GM18867 (cell line): ENCODE measurements at regions not wholly inside any gene's neighbourhood (a gene's known extent, or its start where the extent isn't known, plus 50 kb on each side); places are given as distances from the start of the nearest gene placed in this dataset.
A peak's percentile ranks its signal among the peaks of the same experiment; 100 is the strongest.
"Not testable (repeated sequence)": the region's sequence is repeated elsewhere in the genome, so short reads cannot be mapped to it uniquely, and the experiment has no call there.

ENCODE experiments used
- ATAC-seq: cut with Tn5 transposase; IDR thresholded peaks from one replicate; pipeline ENCODE4 v1.9.1; 2021; ENCODE audit warnings: mild to moderate bottlenecking, moderate library complexity; ENCODE audit not compliant: unreplicated experiment

DNA sequence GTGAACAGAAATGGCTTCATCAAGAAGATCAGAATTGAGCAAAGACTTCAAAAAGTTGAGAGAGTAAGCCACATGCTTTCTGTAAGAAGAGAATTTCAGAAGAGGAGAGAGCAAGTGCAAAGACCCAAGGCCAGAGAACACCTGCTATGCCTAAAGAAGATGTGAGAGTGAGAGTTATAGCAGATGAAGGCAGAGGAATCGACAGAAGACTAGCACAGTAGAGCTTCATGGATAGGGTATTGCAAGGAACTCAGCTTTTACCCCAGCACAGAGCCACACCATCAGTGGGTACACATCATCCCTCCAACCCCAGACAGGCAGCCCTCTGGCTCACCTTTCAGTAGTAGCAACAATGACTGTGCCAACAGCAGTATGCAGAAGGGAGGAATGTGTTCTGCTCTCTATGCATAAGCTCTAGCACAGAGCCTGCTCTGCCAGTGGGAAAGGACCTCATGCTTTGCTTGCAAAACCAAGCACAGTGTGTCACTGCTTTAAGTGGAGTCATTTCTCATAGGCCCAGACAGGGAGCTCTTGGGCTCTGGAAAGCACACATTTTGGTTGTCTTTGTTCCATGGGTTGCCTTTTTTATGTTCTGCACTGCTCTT is 318.6 kb downstream of the NAF1 start:
- peak; percentile 72 for ATAC-seq

DNA sequence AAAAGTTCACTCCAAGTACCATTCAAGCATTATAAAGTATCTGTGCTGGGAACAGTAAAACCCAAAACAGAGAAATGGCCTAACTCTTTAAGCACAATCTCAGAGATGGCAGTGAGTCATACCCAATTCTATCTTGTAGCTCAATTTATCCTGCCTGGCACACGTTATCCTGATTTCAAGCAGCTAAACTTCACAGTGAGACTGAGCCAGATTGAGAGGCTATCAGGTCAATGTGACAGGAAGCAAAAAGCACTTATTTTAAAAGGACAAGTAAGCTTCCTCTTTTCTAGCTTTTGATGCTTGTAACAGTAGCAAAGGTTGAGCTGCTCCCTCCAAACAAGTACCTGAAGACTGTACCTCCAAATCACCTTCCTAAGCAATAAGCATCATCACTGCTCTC is 324.9 kb downstream of the NAF1 start:
- peak; percentile 63 for ATAC-seq

GRCh38 chr4:162839814-162840213 is 326.9 kb downstream of the NAF1 start:
- peak; percentile 34 for ATAC-seq

- no peak for ATAC-seq
Observed at GRCh38 chr4:162838671-162839070, 328.0 kb downstream of the NAF1 start.

DNA sequence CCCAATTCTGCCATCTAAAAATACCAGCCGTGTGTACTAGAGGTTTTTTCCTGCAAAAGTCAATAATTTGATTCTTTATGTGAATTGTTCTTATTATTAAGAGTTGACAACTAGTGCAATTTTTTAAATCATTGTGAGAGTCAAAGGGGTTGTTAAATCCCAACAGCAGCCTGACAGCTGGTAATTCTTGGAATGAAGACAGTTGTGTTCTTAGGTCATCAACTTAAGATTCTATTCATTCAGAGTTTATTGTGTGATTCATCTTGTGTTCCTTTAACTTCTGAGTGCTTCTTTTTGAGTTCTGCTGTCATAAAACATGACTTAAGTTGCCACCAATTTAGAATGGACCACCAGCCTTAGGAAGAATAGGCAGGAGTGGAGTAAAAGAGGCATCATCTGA is 329.0 kb downstream of the NAF1 start:
- ATAC-seq, result no peak

DNA sequence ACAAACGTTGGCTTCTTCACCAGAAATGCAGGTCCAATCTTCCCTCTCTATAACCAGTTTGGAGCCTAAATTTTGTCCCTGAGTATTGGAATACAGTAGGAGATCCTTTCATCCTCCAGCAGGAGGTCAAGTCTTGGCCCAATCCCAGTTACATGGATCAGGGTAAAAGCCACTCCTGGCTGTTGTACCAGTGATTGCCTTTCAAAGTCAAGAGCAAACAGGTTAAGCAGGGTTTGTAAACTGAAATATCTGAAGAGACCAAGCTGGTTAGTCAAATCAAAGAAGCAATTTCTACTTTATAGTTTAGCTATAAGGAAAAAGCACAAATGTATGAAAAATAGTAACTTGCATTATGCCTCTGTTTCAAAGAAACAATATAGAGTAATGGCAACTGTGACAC is 329.4 kb downstream of the NAF1 start:
- ATAC-seq, result no peak

- no peak for ATAC-seq
Observed at GRCh38 chr4:162836773-162837172, 329.9 kb downstream of the NAF1 start.

DNA sequence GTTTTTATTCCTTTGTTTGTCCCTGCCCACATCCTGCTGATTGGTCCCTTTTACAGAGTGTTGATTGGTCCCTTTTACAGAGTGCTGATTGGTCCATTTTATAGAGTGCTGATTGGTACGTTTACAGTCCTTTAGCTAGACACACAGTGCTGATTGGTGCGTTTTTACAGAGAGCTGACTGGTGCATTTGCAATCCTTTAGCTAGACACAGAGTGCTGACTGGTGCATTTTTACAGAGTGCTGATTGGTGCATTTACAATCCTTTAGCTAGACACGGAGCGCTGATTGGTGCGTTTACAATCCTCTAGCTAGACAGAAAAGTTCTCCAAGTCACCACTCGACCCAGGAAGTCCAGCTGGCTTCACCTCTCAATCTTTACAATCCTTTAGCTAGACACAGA is 330.4 kb downstream of the NAF1 start:
- ATAC-seq, result not testable (repeated sequence)

GRCh38 chr4:162830899-162831298 is 335.8 kb downstream of the NAF1 start:
- no peak for ATAC-seq

DNA sequence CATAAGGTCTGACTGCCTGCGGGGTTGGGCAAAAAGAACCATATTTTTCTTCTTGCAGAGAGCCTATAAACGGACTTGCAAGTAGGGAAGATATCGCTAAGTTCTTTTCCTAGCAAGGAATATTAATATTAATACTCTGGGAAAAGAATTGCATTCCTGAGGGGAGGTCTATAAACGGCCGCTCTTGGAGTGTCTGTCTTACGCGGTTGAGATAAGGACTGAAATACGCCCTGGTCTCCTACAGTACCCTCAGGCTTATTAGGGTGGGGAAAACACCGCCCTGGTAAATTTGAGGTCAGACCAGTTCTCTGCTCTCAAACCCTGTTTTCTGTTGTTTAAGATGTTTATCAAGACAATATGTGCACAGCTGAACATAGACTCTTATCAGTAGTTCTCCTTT is 349.3 kb downstream of the NAF1 start:
- not testable (repeated sequence) for ATAC-seq

GRCh38 chr4:162804351-162804924 is 362.3 kb downstream of the NAF1 start:
- no peak for ATAC-seq

DNA sequence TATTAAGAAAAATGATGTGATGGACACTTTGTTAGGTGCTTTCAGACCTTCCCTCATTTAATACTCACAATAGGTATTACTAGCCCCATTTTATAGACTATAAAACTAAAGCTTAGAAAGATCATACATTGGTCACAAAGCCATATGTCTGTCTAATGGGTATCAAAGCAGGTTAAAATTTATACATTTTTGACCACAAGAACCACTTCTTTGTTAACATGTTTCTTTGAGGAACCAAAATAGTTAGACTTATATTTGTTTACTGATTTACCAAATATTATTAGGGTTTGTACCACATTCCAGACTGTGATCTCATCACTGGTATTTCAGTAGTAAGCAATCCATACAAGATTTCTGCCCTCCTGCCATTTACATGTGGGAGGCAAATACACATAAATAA is 363.3 kb downstream of the NAF1 start:
- ATAC-seq, result peak; percentile 37

GRCh38 chr4:162797108-162797507 is 369.6 kb downstream of the NAF1 start:
- no peak for ATAC-seq

- no peak for ATAC-seq
Observed at GRCh38 chr4:162793571-162793970, 373.1 kb downstream of the NAF1 start.

GRCh38 chr4:162793004-162793403 is 373.7 kb downstream of the NAF1 start:
- ATAC-seq, result no peak

GRCh38 chr4:162791226-162791625 is 375.5 kb downstream of the NAF1 start:
- ATAC-seq, result no peak

DNA sequence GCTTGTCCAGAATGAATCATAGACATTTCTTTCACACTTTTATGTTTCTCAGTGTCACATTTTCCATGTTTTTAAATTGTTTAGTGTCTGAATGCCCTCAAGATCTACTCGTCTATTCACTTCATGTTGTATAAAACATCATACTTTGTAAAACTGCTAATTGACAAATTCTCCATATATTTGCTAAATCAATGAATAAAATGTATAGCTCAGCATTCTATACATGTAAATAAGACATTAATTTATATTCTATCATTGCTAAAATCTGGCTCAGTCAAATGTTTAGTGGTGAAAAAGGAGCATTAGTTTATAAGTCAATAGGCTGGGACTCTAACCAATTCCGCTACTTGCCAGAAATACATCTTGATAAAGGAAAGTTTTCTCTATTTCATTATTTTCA is 379.6 kb downstream of the NAF1 start:
- ATAC-seq, result no peak

DNA sequence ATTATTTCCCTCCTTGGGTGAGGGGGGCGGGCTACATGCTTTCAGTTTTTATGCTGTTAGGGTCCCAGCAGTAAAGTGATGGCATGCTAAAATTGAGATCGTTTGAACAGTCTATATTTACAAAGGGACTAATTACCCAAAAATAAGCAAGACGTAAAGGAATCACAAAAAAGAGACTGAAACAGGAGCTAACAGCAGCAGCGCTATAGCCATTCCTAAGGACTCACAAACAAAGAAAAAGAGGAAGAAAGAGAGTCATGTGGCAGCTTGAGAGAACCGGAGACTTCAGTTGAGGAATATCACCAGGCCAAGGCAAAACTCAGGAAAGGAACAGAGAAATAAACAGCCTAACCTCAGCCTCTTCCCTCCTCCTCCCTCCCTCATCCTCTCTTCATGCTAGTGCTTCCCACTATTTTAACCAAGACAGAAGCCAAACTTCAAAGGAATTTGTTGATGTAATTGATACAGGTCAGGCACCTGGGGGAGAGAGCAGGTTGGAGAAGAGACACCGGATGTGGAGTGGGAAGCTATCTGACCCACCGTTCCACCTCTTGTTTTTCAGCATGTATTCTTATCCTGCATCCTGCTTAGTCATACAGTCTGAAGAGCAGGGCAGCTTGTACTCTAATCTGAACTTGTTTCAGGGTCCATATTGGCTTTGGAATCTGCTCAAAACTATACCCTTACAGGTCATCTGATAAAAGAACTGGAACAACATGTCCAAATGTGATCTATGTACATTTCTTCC is 383.7 kb downstream of the NAF1 start:
- no peak for ATAC-seq

- ATAC-seq, result no peak
Observed at GRCh38 chr4:162782096-162782777, 384.5 kb downstream of the NAF1 start.

DNA sequence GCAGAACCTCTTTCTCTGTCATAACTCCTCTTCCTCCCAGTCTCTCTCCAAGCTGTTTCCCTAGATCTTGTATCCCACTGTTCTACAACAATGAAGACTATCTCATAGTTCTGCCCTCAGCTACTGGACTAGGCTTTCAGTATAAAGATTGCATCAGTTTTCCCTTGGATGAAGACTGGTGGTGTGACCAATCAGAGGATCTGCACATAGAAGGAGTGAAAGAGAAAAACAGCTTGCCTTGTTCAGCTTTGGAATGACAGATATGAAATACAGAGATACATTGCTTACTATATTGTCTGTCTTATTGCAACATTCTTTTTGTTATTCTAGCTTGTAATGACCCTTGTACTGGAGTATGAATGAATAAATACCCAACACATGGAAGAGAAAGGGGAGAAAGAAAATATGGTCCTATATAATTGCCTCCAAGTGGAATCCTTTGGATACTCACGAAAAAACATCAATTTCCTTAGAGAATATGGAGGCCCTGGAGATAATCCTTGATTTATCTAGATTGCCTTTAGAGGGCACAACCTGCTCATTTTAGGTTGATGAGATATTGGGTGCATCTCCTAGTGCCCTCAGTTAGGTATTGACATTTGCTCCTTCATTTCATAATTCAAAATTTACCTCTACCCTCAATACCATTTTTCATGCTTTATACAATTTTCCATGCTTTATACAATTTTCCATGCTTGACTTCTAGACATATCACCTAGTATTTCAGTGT is 395.8 kb downstream of the NAF1 start:
- peak; percentile 52 for ATAC-seq

- ATAC-seq, result no peak
Observed at GRCh38 chr4:162767083-162767482, 399.6 kb downstream of the NAF1 start.
